ENCODE measurements at regions not wholly inside any gene's neighbourhood (a gene's known extent, or its start where the extent isn't known, plus 50 kb on each side); places are given as distances from the start of the nearest gene placed in this dataset.

GRCh38 chr10:44435196-44435595 lies 50.3 kb upstream of the CXCL12 start:
- no peak for DNase-seq (ENCODE audit: low spot score)
- H3K27me3 Mint-ChIP-seq (ENCODE audit: low read depth), result no peaks in the 10 kb centered on the region
- no peaks in the 10 kb centered on the region for H3K4me1 Mint-ChIP-seq (ENCODE audit: low read depth)
- intact Hi-C loops (cut with micrococcal nuclease), result no loop called here
- H3K4me3 Mint-ChIP-seq (ENCODE audit: low read depth), result no peak overlapping the region
- no peaks in the 10 kb centered on the region for H3K9me3 Mint-ChIP-seq
- H3K36me3 Mint-ChIP-seq (ENCODE audit: low read depth), result no peaks in the 10 kb centered on the region
- H3K27ac Mint-ChIP-seq, result no peak overlapping the region

GRCh38 chr10:44436240-44436639 lies 51.3 kb upstream of the CXCL12 start:
- no peak overlapping the region for H3K27ac Mint-ChIP-seq
- no peak overlapping the region for H3K4me3 Mint-ChIP-seq (ENCODE audit: low read depth)
- no peaks in the 10 kb centered on the region for H3K27me3 Mint-ChIP-seq (ENCODE audit: low read depth)
- H3K4me1 Mint-ChIP-seq (ENCODE audit: low read depth), result no peaks in the 10 kb centered on the region
- DNase-seq (ENCODE audit: low spot score), result no peak
- no peaks in the 10 kb centered on the region for H3K9me3 Mint-ChIP-seq
- no peaks in the 10 kb centered on the region for H3K36me3 Mint-ChIP-seq (ENCODE audit: low read depth)
- intact Hi-C loops (cut with micrococcal nuclease), result no loop called here

GRCh38 chr10:44437840-44438511 lies 53.1 kb upstream of the CXCL12 start:
- no peaks in the 10 kb centered on the region for H3K4me1 Mint-ChIP-seq (ENCODE audit: low read depth)
- no peak overlapping the region for H3K4me3 Mint-ChIP-seq (ENCODE audit: low read depth)
- no peaks in the 10 kb centered on the region for H3K27me3 Mint-ChIP-seq (ENCODE audit: low read depth)
- no peaks in the 10 kb centered on the region for H3K36me3 Mint-ChIP-seq (ENCODE audit: low read depth)
- H3K9me3 Mint-ChIP-seq, result peaks cover 2% of the 10 kb centered on the region
- no peak overlapping the region for H3K27ac Mint-ChIP-seq
- no peak for DNase-seq (ENCODE audit: low spot score)
- intact Hi-C loops (cut with micrococcal nuclease), result no loop called here

GRCh38 chr10:44439239-44439957 lies 54.5 kb upstream of the CXCL12 start:
- no peak overlapping the region for H3K27ac Mint-ChIP-seq
- DNase-seq (ENCODE audit: low spot score), result no peak
- no peaks in the 10 kb centered on the region for H3K27me3 Mint-ChIP-seq (ENCODE audit: low read depth)

GRCh38 chr10:44439958-44440244 lies 55.0 kb upstream of the CXCL12 start:
- Mint-ChIP-seq H3K27ac (no peak overlapping the region), H3K27me3 (ENCODE audit: low read depth) (no peaks in the 10 kb centered on the region), H3K4me3 (ENCODE audit: low read depth) (no peak overlapping the region), H3K9me3 (peaks cover 12% of the 10 kb centered on the region), H3K36me3 (ENCODE audit: low read depth) (no peaks in the 10 kb centered on the region), H3K4me1 (ENCODE audit: low read depth) (no peaks in the 10 kb centered on the region)
- no peak for DNase-seq (ENCODE audit: low spot score)
- intact Hi-C loops (cut with micrococcal nuclease), result no loop called here

More at GRCh38 chr10:44439239-44439957, 54.5 kb upstream of the CXCL12 start:
- Mint-ChIP-seq H3K4me1 (ENCODE audit: low read depth) (no peaks in the 10 kb centered on the region), H3K4me3 (ENCODE audit: low read depth) (no peak overlapping the region), H3K36me3 (ENCODE audit: low read depth) (no peaks in the 10 kb centered on the region), H3K9me3 (peaks cover 10% of the 10 kb centered on the region)
- intact Hi-C loops (cut with micrococcal nuclease), result no loop called here

GRCh38 chr10:44457259-44457658 lies 72.4 kb upstream of the CXCL12 start:
- H3K36me3 Mint-ChIP-seq (ENCODE audit: low read depth), result no peaks in the 10 kb centered on the region
- no peak overlapping the region for H3K27ac Mint-ChIP-seq
- H3K4me1 Mint-ChIP-seq (ENCODE audit: low read depth), result no peaks in the 10 kb centered on the region
- peaks cover 4% of the 10 kb centered on the region for H3K9me3 Mint-ChIP-seq
- DNase-seq (ENCODE audit: low spot score), result no peak
- H3K27me3 Mint-ChIP-seq (ENCODE audit: low read depth), result no peaks in the 10 kb centered on the region
- H3K4me3 Mint-ChIP-seq (ENCODE audit: low read depth), result no peak overlapping the region
- intact Hi-C loops (cut with micrococcal nuclease), result no loop called here

- Mint-ChIP-seq H3K4me1 (ENCODE audit: low read depth) (no peaks in the 10 kb centered on the region), H3K36me3 (ENCODE audit: low read depth) (no peaks in the 10 kb centered on the region), H3K27ac (no peak overlapping the region), H3K4me3 (ENCODE audit: low read depth) (no peak overlapping the region), H3K27me3 (ENCODE audit: low read depth) (no peaks in the 10 kb centered on the region), H3K9me3 (no peaks in the 10 kb centered on the region)
- no peak for DNase-seq (ENCODE audit: low spot score)
- intact Hi-C loops (cut with micrococcal nuclease), result no loop called here
These were observed 73.9 kb upstream of the CXCL12 start for GRCh38 chr10:44458671-44459413.

- Mint-ChIP-seq H3K4me1 (ENCODE audit: low read depth) (no peaks in the 10 kb centered on the region), H3K9me3 (no peaks in the 10 kb centered on the region), H3K36me3 (ENCODE audit: low read depth) (no peaks in the 10 kb centered on the region), H3K27ac (no peak overlapping the region), H3K27me3 (ENCODE audit: low read depth) (no peaks in the 10 kb centered on the region), H3K4me3 (ENCODE audit: low read depth) (no peak overlapping the region)
- intact Hi-C loops (cut with micrococcal nuclease), result no loop called here
- DNase-seq (ENCODE audit: low spot score), result no peak
These were observed 74.8 kb upstream of the CXCL12 start for GRCh38 chr10:44459671-44460070.

- Mint-ChIP-seq H3K36me3 (ENCODE audit: low read depth) (no peaks in the 10 kb centered on the region), H3K27me3 (ENCODE audit: low read depth) (no peaks in the 10 kb centered on the region), H3K9me3 (no peaks in the 10 kb centered on the region), H3K27ac (no peak overlapping the region), H3K4me3 (ENCODE audit: low read depth) (no peak overlapping the region), H3K4me1 (ENCODE audit: low read depth) (no peaks in the 10 kb centered on the region)
- no peak for DNase-seq (ENCODE audit: low spot score)
- intact Hi-C loops (cut with micrococcal nuclease), result no loop called here
These were observed 75.5 kb upstream of the CXCL12 start for GRCh38 chr10:44460416-44460815.

GRCh38 chr10:44462338-44462914 lies 77.5 kb upstream of the CXCL12 start:
- no peak overlapping the region for H3K27ac Mint-ChIP-seq
- H3K4me3 Mint-ChIP-seq (ENCODE audit: low read depth), result no peak overlapping the region
- H3K36me3 Mint-ChIP-seq (ENCODE audit: low read depth), result no peaks in the 10 kb centered on the region
- H3K9me3 Mint-ChIP-seq, result no peaks in the 10 kb centered on the region
- no peaks in the 10 kb centered on the region for H3K4me1 Mint-ChIP-seq (ENCODE audit: low read depth)
- intact Hi-C loops (cut with micrococcal nuclease), result no loop called here
- no peaks in the 10 kb centered on the region for H3K27me3 Mint-ChIP-seq (ENCODE audit: low read depth)
- DNase-seq (ENCODE audit: low spot score), result no peak

- no peak for DNase-seq (ENCODE audit: low spot score)
- H3K9me3 Mint-ChIP-seq, result no peaks in the 10 kb centered on the region
- H3K27ac Mint-ChIP-seq, result no peak overlapping the region
- H3K4me1 Mint-ChIP-seq (ENCODE audit: low read depth), result no peaks in the 10 kb centered on the region
- intact Hi-C loops (cut with micrococcal nuclease), result no loop called here
- H3K4me3 Mint-ChIP-seq (ENCODE audit: low read depth), result no peak overlapping the region
- no peaks in the 10 kb centered on the region for H3K27me3 Mint-ChIP-seq (ENCODE audit: low read depth)
- no peaks in the 10 kb centered on the region for H3K36me3 Mint-ChIP-seq (ENCODE audit: low read depth)
These were observed 78.7 kb upstream of the CXCL12 start for GRCh38 chr10:44463511-44464121.

- Mint-ChIP-seq H3K27ac (no peak overlapping the region), H3K4me1 (ENCODE audit: low read depth) (no peaks in the 10 kb centered on the region), H3K27me3 (ENCODE audit: low read depth) (no peaks in the 10 kb centered on the region), H3K4me3 (ENCODE audit: low read depth) (no peak overlapping the region), H3K36me3 (ENCODE audit: low read depth) (no peaks in the 10 kb centered on the region), H3K9me3 (no peaks in the 10 kb centered on the region)
- DNase-seq (ENCODE audit: low spot score), result no peak
- intact Hi-C loops (cut with micrococcal nuclease), result no loop called here
These were observed 79.6 kb upstream of the CXCL12 start for GRCh38 chr10:44464503-44464902.
